OCI-LY3 (cell line): ENCODE measurements at regions not wholly inside any gene's neighbourhood (a gene's known extent, or its start where the extent isn't known, plus 50 kb on each side); places are given as distances from the start of the nearest gene placed in this dataset.

Experiments used
- H2AFZ ChIP-seq: fragments of 200-600, 300-600 bp; shearing (Covaris generic); 2 replicates; pipeline ENCODE4 v1.6.0; 2014; ENCODE audit warnings: antibody characterized with exemption, low read depth, low read length
- H3K27ac ChIP-seq: fragments of 200-600, 300-600 bp; sonication (generic); 2 replicates; pipeline ENCODE4 v1.5.1; 2014; ENCODE audit warnings: mild to moderate bottlenecking, low read length, moderate library complexity, mixed read lengths
- H3K27me3 ChIP-seq: fragments of 200-600, 300-600 bp; sonication (generic); 2 replicates; pipeline ENCODE4 v1.6.1; 2014; ENCODE audit warnings: low read depth, low read length, mixed read lengths
- H3K36me3 ChIP-seq: fragments of 200-600, 300-600 bp; sonication (generic); replicated peaks from 2 replicates; pipeline ENCODE3; 2014; ENCODE audit warnings: low read depth, low read length, mixed read lengths
- H3K4me1 ChIP-seq: fragments of 300-600, 200-600 bp; sonication (generic); 2 replicates; pipeline ENCODE4 v1.6.1; 2014; ENCODE audit warnings: low read length, mixed read lengths
- H3K4me2 ChIP-seq: fragments of 200-600, 300-600 bp; sonication (generic); 2 replicates; pipeline ENCODE4 v1.6.1; 2014; ENCODE audit warnings: low read length, mixed read lengths
- H3K4me3 ChIP-seq: fragments of 300-600, 200-600 bp; sonication (generic); 2 replicates; pipeline ENCODE4 v1.5.1; 2014; ENCODE audit warnings: antibody characterized with exemption, mild to moderate bottlenecking, low read length, moderate library complexity
- H3K79me2 ChIP-seq: fragments of 300-600, 200-600 bp; shearing (Covaris generic); 2 replicates; pipeline ENCODE4 v1.6.1; 2014; ENCODE audit warnings: mild to moderate bottlenecking, low read length, mixed read lengths
- H3K9ac ChIP-seq: fragments of 300-600, 200-600 bp; shearing (Covaris generic); 2 replicates; pipeline ENCODE4 v1.6.0; 2014; ENCODE audit warnings: mild to moderate bottlenecking, low read length, moderate library complexity
- H3K9me3 ChIP-seq: fragments of 200-600, 300-600 bp; shearing (Covaris generic); 2 replicates; pipeline ENCODE4 v1.6.1; 2014; ENCODE audit warnings: low read length, mixed read lengths; ENCODE audit not compliant: insufficient read depth
- H4K20me1 ChIP-seq: fragments of 200-600, 300-600 bp; sonication (generic); 2 replicates; pipeline ENCODE4 v1.6.1; 2016; ENCODE audit warnings: low read length, mixed read lengths; ENCODE audit not compliant: insufficient read depth
- EZH2phosphoT487 ChIP-seq: fragments of 200-600 bp; shearing (Covaris generic); IDR thresholded peaks from 2 replicates; pipeline ENCODE4 v1.6.1; 2018; ENCODE audit warnings: antibody characterized with exemption, mixed run types, low read depth
- TF ChIP-seq, protein P1 (sequence below): fragments of 200-600, 300-600 bp; sonication (generic); IDR thresholded peaks from 2 replicates; pipeline ENCODE4 v1.5.1; 2014; ENCODE audit warnings: antibody characterized with exemption, low read length, low read depth

- no peak overlapping the region for H3K4me3 ChIP-seq
- no peaks in the 10 kb centered on the region for H3K36me3 ChIP-seq
- no peak overlapping the region for H3K4me2 ChIP-seq
- H3K9me3 ChIP-seq: no peaks in the 10 kb centered on the region
- no peaks in the 10 kb centered on the region for H3K79me2 ChIP-seq
- H4K20me1 ChIP-seq: no peaks in the 10 kb centered on the region
- TF ChIP-seq, protein P1, sequence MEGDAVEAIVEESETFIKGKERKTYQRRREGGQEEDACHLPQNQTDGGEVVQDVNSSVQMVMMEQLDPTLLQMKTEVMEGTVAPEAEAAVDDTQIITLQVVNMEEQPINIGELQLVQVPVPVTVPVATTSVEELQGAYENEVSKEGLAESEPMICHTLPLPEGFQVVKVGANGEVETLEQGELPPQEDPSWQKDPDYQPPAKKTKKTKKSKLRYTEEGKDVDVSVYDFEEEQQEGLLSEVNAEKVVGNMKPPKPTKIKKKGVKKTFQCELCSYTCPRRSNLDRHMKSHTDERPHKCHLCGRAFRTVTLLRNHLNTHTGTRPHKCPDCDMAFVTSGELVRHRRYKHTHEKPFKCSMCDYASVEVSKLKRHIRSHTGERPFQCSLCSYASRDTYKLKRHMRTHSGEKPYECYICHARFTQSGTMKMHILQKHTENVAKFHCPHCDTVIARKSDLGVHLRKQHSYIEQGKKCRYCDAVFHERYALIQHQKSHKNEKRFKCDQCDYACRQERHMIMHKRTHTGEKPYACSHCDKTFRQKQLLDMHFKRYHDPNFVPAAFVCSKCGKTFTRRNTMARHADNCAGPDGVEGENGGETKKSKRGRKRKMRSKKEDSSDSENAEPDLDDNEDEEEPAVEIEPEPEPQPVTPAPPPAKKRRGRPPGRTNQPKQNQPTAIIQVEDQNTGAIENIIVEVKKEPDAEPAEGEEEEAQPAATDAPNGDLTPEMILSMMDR: no peak
- TF ChIP-seq EZH2phosphoT487: no peak
- no peak overlapping the region for H3K9ac ChIP-seq
- H3K4me1 ChIP-seq: no peaks in the 10 kb centered on the region
- H2AFZ ChIP-seq: no peak overlapping the region
- no peak overlapping the region for H3K27ac ChIP-seq
- no peaks in the 10 kb centered on the region for H3K27me3 ChIP-seq
Observed at GRCh38 chr18:43543236-43543635, 265.9 kb upstream of the SYT4 start.

- no peaks in the 10 kb centered on the region for H3K79me2 ChIP-seq
- H3K27me3 ChIP-seq: no peaks in the 10 kb centered on the region
- no peak overlapping the region for H3K9ac ChIP-seq
- no peaks in the 10 kb centered on the region for H3K36me3 ChIP-seq
- H3K4me1 ChIP-seq: no peaks in the 10 kb centered on the region
- TF ChIP-seq EZH2phosphoT487: no peak
- TF ChIP-seq, protein P1: no peak
- no peak overlapping the region for H3K27ac ChIP-seq
- H2AFZ ChIP-seq: no peak overlapping the region
- 0 out of 2 replicates have a peak, but pooled peaks cover 5% of the 10 kb centered on the region for H3K9me3 ChIP-seq
- no peak overlapping the region for H3K4me3 ChIP-seq
- H3K4me2 ChIP-seq: no peak overlapping the region
- H4K20me1 ChIP-seq: no peaks in the 10 kb centered on the region
Observed at GRCh38 chr18:43547456-43547855, 270.2 kb upstream of the SYT4 start.

DNA sequence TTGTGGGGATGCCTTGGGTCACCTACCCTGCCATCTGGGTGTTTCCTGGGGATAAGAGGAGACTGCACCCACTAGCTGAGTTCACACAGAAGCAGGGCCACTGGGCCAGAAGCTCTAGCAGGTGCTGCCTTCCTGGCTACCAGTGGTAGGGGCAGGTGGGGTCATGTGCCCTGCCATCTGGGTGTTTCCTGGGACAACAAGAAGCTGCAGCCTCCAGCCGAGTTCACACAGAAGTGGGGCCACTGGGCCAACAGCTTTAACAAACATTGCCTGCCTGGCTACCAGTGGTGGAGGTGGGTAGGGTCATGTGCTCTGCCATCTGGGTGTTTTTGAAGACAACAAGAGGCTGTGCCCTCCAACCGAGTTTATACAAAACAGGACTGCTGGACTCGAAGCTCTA lies 282.2 kb upstream of the SYT4 start:
- H3K36me3 ChIP-seq: peaks cover 5% of the 10 kb centered on the region
- H4K20me1 ChIP-seq: no peaks in the 10 kb centered on the region
- no peak overlapping the region for H3K4me3 ChIP-seq
- peaks cover 18% of the 10 kb centered on the region; the same call in 1 of the 2 replicates for H3K9me3 ChIP-seq
- H3K27ac ChIP-seq: no peak overlapping the region
- peaks cover 12% of the 10 kb centered on the region for H3K4me1 ChIP-seq
- H3K27me3 ChIP-seq: no peaks in the 10 kb centered on the region
- no peak overlapping the region for H3K4me2 ChIP-seq
- no peak overlapping the region for H3K9ac ChIP-seq
- no peaks in the 10 kb centered on the region for H3K79me2 ChIP-seq
- TF ChIP-seq, protein P1: no peak
- no peak for TF ChIP-seq EZH2phosphoT487
- no peak overlapping the region for H2AFZ ChIP-seq

GRCh38 chr18:43563780-43564179 lies 286.5 kb upstream of the SYT4 start:
- no peaks in the 10 kb centered on the region; the same call in 1 of the 2 replicates for H3K9me3 ChIP-seq
- no peaks in the 10 kb centered on the region for H3K27me3 ChIP-seq
- H3K27ac ChIP-seq: no peak overlapping the region
- H3K4me2 ChIP-seq: peak overlapping the region; percentile 60
- peak overlapping the region; percentile 41 for H3K4me3 ChIP-seq
- peak overlapping the region; percentile 12; the same call in 1 of the 2 replicates for H3K9ac ChIP-seq
- no peaks in the 10 kb centered on the region for H4K20me1 ChIP-seq
- no peaks in the 10 kb centered on the region for H3K36me3 ChIP-seq
- no peaks in the 10 kb centered on the region for H3K79me2 ChIP-seq
- TF ChIP-seq, protein P1: peak; percentile 98
- TF ChIP-seq EZH2phosphoT487: no peak
- peaks cover 6% of the 10 kb centered on the region for H3K4me1 ChIP-seq
- H2AFZ ChIP-seq: peak overlapping the region; percentile 82
